ENCODE measurements at regions not wholly inside any gene's neighbourhood (a gene's known extent, or its start where the extent isn't known, plus 50 kb on each side); places are given as distances from the start of the nearest gene placed in this dataset.

GRCh38 chr6:68094070-68094469, 541.0 kb upstream of the ADGRB3 start (continued):
- TF ChIP-seq MXI1 (IDR thresholded peaks at IDR 0.05; ENCODE audit: low read depth, low read length) (no peak), CREM (IDR thresholded peaks at IDR 0.05; ENCODE audit: low read depth) (0 out of 2 replicates have a peak, but pooled peaks have one; percentile 25), SMAD5 (IDR thresholded peaks at IDR 0.05; ENCODE audit: low read depth) (no peak), IKZF2 (IDR thresholded peaks at IDR 0.05) (peak; percentile 55 to 73; a peak in 3 of 4 replicates), USF1 (IDR thresholded peaks at IDR 0.05; ENCODE audit: borderline replicate concordance, extremely low read length, insufficient read depth, low read depth, low read length) (no peak), YBX1 (IDR thresholded peaks at IDR 0.05) (no peak), ASH2L (IDR thresholded peaks at IDR 0.05; ENCODE audit: borderline replicate concordance, low read depth) (no peak), EP300 (IDR thresholded peaks at IDR 0.05; ENCODE audit: borderline replicate concordance in 1 of 2, control insufficient read depth in 1 of 2, low read depth in 2 of 2, low read length in 2 of 2) (0 out of 4 replicates have a peak, but pooled peaks of 1 of the 2 experiments have one; percentile 14), MYC (IDR thresholded peaks at IDR 0.05; ENCODE audit: insufficient read depth, insufficient read length, insufficient replicate concordance, low read length, severe bottlenecking) (no peak), TCF7 (IDR thresholded peaks at IDR 0.05; ENCODE audit: borderline replicate concordance) (no peak), TCF3 (IDR thresholded peaks at IDR 0.05; ENCODE audit: borderline replicate concordance, insufficient read depth, low read depth, low read length) (no peak)
- TF ChIP-seq, protein P1, sequence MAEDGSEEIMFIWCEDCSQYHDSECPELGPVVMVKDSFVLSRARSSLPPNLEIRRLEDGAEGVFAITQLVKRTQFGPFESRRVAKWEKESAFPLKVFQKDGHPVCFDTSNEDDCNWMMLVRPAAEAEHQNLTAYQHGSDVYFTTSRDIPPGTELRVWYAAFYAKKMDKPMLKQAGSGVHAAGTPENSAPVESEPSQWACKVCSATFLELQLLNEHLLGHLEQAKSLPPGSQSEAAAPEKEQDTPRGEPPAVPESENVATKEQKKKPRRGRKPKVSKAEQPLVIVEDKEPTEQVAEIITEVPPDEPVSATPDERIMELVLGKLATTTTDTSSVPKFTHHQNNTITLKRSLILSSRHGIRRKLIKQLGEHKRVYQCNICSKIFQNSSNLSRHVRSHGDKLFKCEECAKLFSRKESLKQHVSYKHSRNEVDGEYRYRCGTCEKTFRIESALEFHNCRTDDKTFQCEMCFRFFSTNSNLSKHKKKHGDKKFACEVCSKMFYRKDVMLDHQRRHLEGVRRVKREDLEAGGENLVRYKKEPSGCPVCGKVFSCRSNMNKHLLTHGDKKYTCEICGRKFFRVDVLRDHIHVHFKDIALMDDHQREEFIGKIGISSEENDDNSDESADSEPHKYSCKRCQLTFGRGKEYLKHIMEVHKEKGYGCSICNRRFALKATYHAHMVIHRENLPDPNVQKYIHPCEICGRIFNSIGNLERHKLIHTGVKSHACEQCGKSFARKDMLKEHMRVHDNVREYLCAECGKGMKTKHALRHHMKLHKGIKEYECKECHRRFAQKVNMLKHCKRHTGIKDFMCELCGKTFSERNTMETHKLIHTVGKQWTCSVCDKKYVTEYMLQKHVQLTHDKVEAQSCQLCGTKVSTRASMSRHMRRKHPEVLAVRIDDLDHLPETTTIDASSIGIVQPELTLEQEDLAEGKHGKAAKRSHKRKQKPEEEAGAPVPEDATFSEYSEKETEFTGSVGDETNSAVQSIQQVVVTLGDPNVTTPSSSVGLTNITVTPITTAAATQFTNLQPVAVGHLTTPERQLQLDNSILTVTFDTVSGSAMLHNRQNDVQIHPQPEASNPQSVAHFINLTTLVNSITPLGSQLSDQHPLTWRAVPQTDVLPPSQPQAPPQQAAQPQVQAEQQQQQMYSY (CRISPR knock-in tag; IDR thresholded peaks at IDR 0.05) = no peak
- TF ChIP-seq, protein P2, sequence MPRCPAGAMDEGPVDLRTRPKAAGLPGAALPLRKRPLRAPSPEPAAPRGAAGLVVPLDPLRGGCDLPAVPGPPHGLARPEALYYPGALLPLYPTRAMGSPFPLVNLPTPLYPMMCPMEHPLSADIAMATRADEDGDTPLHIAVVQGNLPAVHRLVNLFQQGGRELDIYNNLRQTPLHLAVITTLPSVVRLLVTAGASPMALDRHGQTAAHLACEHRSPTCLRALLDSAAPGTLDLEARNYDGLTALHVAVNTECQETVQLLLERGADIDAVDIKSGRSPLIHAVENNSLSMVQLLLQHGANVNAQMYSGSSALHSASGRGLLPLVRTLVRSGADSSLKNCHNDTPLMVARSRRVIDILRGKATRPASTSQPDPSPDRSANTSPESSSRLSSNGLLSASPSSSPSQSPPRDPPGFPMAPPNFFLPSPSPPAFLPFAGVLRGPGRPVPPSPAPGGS (IDR thresholded peaks at IDR 0.05; ENCODE audit: borderline replicate concordance, insufficient read depth, low read depth, low read length, poor library complexity, severe bottlenecking) = no peak
- TF ChIP-seq, protein P3, sequence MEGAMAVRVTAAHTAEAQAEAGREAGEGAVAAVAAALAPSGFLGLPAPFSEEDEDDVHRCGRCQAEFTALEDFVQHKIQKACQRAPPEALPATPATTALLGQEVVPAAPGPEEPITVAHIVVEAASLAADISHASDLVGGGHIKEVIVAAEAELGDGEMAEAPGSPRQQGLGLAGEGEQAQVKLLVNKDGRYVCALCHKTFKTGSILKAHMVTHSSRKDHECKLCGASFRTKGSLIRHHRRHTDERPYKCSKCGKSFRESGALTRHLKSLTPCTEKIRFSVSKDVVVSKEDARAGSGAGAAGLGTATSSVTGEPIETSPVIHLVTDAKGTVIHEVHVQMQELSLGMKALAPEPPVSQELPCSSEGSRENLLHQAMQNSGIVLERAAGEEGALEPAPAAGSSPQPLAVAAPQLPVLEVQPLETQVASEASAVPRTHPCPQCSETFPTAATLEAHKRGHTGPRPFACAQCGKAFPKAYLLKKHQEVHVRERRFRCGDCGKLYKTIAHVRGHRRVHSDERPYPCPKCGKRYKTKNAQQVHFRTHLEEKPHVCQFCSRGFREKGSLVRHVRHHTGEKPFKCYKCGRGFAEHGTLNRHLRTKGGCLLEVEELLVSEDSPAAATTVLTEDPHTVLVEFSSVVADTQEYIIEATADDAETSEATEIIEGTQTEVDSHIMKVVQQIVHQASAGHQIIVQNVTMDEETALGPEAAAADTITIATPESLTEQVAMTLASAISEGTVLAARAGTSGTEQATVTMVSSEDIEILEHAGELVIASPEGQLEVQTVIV (IDR thresholded peaks at IDR 0.05; ENCODE audit: borderline replicate concordance, partially characterized antibody) = no peak
- TF ChIP-seq, protein P4, sequence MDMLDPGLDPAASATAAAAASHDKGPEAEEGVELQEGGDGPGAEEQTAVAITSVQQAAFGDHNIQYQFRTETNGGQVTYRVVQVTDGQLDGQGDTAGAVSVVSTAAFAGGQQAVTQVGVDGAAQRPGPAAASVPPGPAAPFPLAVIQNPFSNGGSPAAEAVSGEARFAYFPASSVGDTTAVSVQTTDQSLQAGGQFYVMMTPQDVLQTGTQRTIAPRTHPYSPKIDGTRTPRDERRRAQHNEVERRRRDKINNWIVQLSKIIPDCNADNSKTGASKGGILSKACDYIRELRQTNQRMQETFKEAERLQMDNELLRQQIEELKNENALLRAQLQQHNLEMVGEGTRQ (IDR thresholded peaks at IDR 0.05; ENCODE audit: borderline replicate concordance, low read depth, low read length) = no peak
- TF ChIP-seq, protein P5, sequence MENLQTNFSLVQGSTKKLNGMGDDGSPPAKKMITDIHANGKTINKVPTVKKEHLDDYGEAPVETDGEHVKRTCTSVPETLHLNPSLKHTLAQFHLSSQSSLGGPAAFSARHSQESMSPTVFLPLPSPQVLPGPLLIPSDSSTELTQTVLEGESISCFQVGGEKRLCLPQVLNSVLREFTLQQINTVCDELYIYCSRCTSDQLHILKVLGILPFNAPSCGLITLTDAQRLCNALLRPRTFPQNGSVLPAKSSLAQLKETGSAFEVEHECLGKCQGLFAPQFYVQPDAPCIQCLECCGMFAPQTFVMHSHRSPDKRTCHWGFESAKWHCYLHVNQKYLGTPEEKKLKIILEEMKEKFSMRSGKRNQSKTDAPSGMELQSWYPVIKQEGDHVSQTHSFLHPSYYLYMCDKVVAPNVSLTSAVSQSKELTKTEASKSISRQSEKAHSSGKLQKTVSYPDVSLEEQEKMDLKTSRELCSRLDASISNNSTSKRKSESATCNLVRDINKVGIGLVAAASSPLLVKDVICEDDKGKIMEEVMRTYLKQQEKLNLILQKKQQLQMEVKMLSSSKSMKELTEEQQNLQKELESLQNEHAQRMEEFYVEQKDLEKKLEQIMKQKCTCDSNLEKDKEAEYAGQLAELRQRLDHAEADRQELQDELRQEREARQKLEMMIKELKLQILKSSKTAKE (IDR thresholded peaks at IDR 0.05; ENCODE audit: low read depth, poor library complexity, severe bottlenecking) = no peak
